ENCODE measurements at regions not wholly inside any gene's neighbourhood (a gene's known extent, or its start where the extent isn't known, plus 50 kb on each side); places are given as distances from the start of the nearest gene placed in this dataset.

- TF ChIP-seq CTCF (IDR thresholded peaks at IDR 0.05; ENCODE audit: low read depth, low read length), result no peak
- H3K27me3 ChIP-seq, result no peaks in the 10 kb centered on the region
Measured at GRCh38 chr12:125233319-125233718, 168.1 kb downstream of the AACS start.

GRCh38 chr12:125239563-125239962 is 174.3 kb downstream of the AACS start:
- Histone ChIP-seq H3K27me3 (no peaks in the 10 kb centered on the region), H3K4me3 (no peak overlapping the region), H3K27ac (no peak overlapping the region), H3K9me3 (ENCODE audit: low read depth) (no peaks in the 10 kb centered on the region), H3K4me1 (ENCODE audit: low read depth) (no peaks in the 10 kb centered on the region), H3K36me3 (no peaks in the 10 kb centered on the region)
- no peak for TF ChIP-seq CTCF (IDR thresholded peaks at IDR 0.05; ENCODE audit: low read depth, low read length)
- no peak for DNase-seq (ENCODE audit: low read depth in 1 of 2, low spot score in 1 of 2)

More at GRCh38 chr12:125233319-125233718, 168.1 kb downstream of the AACS start:
- no peaks in the 10 kb centered on the region for H3K4me1 ChIP-seq (ENCODE audit: low read depth)
- no peak overlapping the region for H3K4me3 ChIP-seq
- no peaks in the 10 kb centered on the region for H3K36me3 ChIP-seq
- no peak for DNase-seq (ENCODE audit: low read depth in 1 of 2, low spot score in 1 of 2)
- no peak overlapping the region for H3K27ac ChIP-seq
- no peaks in the 10 kb centered on the region for H3K9me3 ChIP-seq (ENCODE audit: low read depth)

GRCh38 chr12:125240717-125241116 is 175.5 kb downstream of the AACS start:
- Histone ChIP-seq H3K4me3 (no peak overlapping the region), H3K27ac (no peak overlapping the region), H3K9me3 (ENCODE audit: low read depth) (no peaks in the 10 kb centered on the region), H3K27me3 (no peaks in the 10 kb centered on the region), H3K4me1 (ENCODE audit: low read depth) (no peaks in the 10 kb centered on the region), H3K36me3 (no peaks in the 10 kb centered on the region)
- no peak for TF ChIP-seq CTCF (IDR thresholded peaks at IDR 0.05; ENCODE audit: low read depth, low read length)
- no peak for DNase-seq (ENCODE audit: low read depth in 1 of 2, low spot score in 1 of 2)

GRCh38 chr12:125243811-125244210 is 178.6 kb downstream of the AACS start:
- Histone ChIP-seq H3K9me3 (ENCODE audit: low read depth) (no peaks in the 10 kb centered on the region), H3K36me3 (no peaks in the 10 kb centered on the region), H3K27me3 (no peaks in the 10 kb centered on the region), H3K4me1 (ENCODE audit: low read depth) (peaks cover 6% of the 10 kb centered on the region), H3K4me3 (no peak overlapping the region), H3K27ac (no peak overlapping the region)
- no peak for DNase-seq (ENCODE audit: low read depth in 1 of 2, low spot score in 1 of 2)
- no peak for TF ChIP-seq CTCF (IDR thresholded peaks at IDR 0.05; ENCODE audit: low read depth, low read length)

GRCh38 chr12:125244338-125244737 is 179.1 kb downstream of the AACS start:
- Histone ChIP-seq H3K36me3 (no peaks in the 10 kb centered on the region), H3K4me3 (no peak overlapping the region), H3K4me1 (ENCODE audit: low read depth) (peaks cover 6% of the 10 kb centered on the region), H3K9me3 (ENCODE audit: low read depth) (no peaks in the 10 kb centered on the region), H3K27me3 (no peaks in the 10 kb centered on the region), H3K27ac (no peak overlapping the region)
- TF ChIP-seq CTCF (IDR thresholded peaks at IDR 0.05; ENCODE audit: low read depth, low read length), result no peak
- no peak for DNase-seq (ENCODE audit: low read depth in 1 of 2, low spot score in 1 of 2)
